GM12874 (cell line): ENCODE measurements at regions not wholly inside any gene's neighbourhood (a gene's known extent, or its start where the extent isn't known, plus 50 kb on each side); places are given as distances from the start of the nearest gene placed in this dataset.

Experiments
- TF ChIP-seq, protein P1 (sequence below): IDR thresholded peaks from 2 replicates; pipeline ENCODE4 v1.5.1; 2011; ENCODE audit warnings: low read depth, mild to moderate bottlenecking, control low read depth, low read length, moderate library complexity; ENCODE audit not compliant: insufficient read depth

- TF ChIP-seq, protein P1, sequence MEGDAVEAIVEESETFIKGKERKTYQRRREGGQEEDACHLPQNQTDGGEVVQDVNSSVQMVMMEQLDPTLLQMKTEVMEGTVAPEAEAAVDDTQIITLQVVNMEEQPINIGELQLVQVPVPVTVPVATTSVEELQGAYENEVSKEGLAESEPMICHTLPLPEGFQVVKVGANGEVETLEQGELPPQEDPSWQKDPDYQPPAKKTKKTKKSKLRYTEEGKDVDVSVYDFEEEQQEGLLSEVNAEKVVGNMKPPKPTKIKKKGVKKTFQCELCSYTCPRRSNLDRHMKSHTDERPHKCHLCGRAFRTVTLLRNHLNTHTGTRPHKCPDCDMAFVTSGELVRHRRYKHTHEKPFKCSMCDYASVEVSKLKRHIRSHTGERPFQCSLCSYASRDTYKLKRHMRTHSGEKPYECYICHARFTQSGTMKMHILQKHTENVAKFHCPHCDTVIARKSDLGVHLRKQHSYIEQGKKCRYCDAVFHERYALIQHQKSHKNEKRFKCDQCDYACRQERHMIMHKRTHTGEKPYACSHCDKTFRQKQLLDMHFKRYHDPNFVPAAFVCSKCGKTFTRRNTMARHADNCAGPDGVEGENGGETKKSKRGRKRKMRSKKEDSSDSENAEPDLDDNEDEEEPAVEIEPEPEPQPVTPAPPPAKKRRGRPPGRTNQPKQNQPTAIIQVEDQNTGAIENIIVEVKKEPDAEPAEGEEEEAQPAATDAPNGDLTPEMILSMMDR = no peak
These were observed 1133.1 kb upstream of the ACO1 start for GRCh38 chr9:31251386-31251785.

DNA sequence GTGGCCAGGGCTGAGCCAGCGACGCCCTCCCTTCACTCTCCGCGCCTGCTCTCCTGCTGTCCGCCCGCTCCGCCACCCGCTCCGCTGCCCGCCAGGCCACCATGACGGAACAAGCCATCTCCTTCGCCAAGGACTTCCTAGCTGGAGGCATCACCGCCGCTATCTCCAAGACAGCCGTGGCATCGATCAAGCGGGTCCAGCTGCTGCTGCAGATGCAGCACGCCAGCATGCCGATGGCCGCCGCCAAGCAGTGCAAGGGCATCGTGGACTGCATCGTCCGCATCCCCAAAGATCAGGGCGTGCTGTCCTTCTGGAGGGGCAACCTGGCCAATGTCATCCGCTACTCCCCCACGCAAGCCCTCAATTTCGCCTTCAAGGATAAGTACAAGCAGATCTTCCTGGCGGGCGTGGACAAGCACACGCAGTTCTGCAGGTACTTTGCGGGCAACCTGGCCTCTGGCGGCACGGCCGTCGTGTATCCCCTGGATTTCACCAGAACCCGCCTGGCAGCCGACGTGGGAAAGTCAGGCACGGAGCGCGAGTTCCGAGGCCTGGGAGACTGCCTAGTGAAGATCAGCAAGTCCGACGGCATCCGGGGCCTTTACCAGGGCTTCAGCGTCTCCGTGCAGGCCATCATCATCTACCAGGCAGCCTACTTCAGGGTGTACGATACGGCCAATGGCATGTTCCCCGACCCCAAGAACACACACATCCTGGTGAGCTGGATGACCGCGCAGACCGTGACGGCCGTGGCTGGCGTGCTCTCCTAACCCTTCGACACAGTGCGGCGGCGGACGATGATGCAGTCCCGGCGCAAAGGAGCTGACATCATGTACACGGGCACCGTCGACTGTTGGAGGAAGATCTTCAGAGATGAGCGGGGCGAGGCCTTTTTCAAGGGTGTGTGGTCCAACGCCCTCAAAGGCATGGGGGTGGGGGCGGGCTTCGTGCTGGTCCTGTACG is 1130.4 kb upstream of the ACO1 start:
- TF ChIP-seq, protein P1 = no peak

- TF ChIP-seq, protein P1 = no peak
These were observed 1129.2 kb upstream of the ACO1 start for GRCh38 chr9:31255211-31255610.

DNA sequence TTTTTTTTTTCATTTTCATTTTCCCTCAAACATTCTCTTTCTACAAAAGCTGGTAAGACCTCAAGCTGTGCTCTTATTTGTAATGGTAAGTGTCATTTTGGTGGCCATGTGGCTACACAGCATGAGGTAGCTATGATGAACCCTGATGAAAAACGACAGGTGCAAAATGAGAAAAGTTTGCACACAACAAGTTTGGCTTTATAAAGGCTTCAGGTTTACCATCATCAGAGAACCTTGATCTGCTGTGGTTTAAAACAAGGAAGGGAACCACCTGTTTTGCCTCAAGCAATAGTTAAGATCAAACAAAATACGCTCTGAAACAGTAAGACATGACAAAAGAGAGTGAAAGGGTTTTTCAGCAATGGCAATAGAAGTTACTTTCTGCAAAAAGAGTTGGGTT is 1124.6 kb upstream of the ACO1 start:
- TF ChIP-seq, protein P1 = no peak

- TF ChIP-seq, protein P1 = no peak
These were observed 1111.8 kb upstream of the ACO1 start for GRCh38 chr9:31272456-31273295.

GRCh38 chr9:31275419-31275818 is 1109.0 kb upstream of the ACO1 start:
- TF ChIP-seq, protein P1 = no peak

GRCh38 chr9:31290731-31291130 is 1093.7 kb upstream of the ACO1 start:
- TF ChIP-seq, protein P1 = no peak
